HEK293 (cell line): ENCODE measurements at regions not wholly inside any gene's neighbourhood (a gene's known extent, or its start where the extent isn't known, plus 50 kb on each side); places are given as distances from the start of the nearest gene placed in this dataset.

Source experiments
- OVOL3 ChIP-seq: fragments of 450-650 bp; formaldehyde crosslinking; IDR thresholded peaks from 2 replicates; pipeline ENCODE4 v1.5.1; 2016; ENCODE audit warnings: missing biosample characterization, missing genetic modification characterization
- SCRT1 ChIP-seq: fragments of 450-650 bp; formaldehyde crosslinking; IDR thresholded peaks from 2 replicates; pipeline ENCODE4 v1.5.1; 2016; ENCODE audit warnings: missing biosample characterization, missing genetic modification characterization, borderline replicate concordance
- SCRT2 ChIP-seq: fragments of 450-650 bp; formaldehyde crosslinking; IDR thresholded peaks from 2 replicates; pipeline ENCODE4 v1.5.1; 2016; ENCODE audit warnings: missing biosample characterization, missing genetic modification characterization
- SP7 ChIP-seq: fragments of 450-650 bp; formaldehyde crosslinking; IDR thresholded peaks from 2 replicates; pipeline ENCODE4 v1.5.1; 2016; ENCODE audit warnings: missing biosample characterization, missing genetic modification characterization
- TSHZ1 ChIP-seq: fragments of 450-650 bp; formaldehyde crosslinking; IDR thresholded peaks from 2 replicates; pipeline ENCODE4 v1.5.1; 2016; ENCODE audit warnings: missing biosample characterization, missing genetic modification characterization, borderline replicate concordance
- YY2 ChIP-seq: fragments of 450-650 bp; formaldehyde crosslinking; IDR thresholded peaks from 2 replicates; pipeline ENCODE4 v1.5.1; 2016; ENCODE audit warnings: missing biosample characterization, missing genetic modification characterization
- ZBTB1 ChIP-seq: fragments of 450-650 bp; formaldehyde crosslinking; IDR thresholded peaks from 2 replicates; pipeline ENCODE4 v1.5.1; 2016; ENCODE audit warnings: missing biosample characterization, missing genetic modification characterization
- ZBTB17 ChIP-seq: fragments of 450-650 bp; formaldehyde crosslinking; IDR thresholded peaks from 2 replicates; pipeline ENCODE4 v1.5.1; 2016; ENCODE audit warnings: missing biosample characterization, missing genetic modification characterization
- ZBTB8A ChIP-seq: fragments of 450-650 bp; formaldehyde crosslinking; IDR thresholded peaks from 2 replicates; pipeline ENCODE4 v1.5.1; 2016; ENCODE audit warnings: missing biosample characterization, missing genetic modification characterization
- ZNF16 ChIP-seq: fragments of 450-650 bp; formaldehyde crosslinking; IDR thresholded peaks from 2 replicates; pipeline ENCODE4 v1.5.1; 2016; ENCODE audit warnings: low read depth, missing biosample characterization, missing genetic modification characterization
- ZNF175 ChIP-seq: fragments of 450-650 bp; formaldehyde crosslinking; IDR thresholded peaks from 2 replicates; pipeline ENCODE4 v1.5.1; 2016; ENCODE audit warnings: missing biosample characterization, missing genetic modification characterization
- ZNF266 ChIP-seq: fragments of 450-650 bp; formaldehyde crosslinking; IDR thresholded peaks from 2 replicates; pipeline ENCODE4 v1.5.1; 2016; ENCODE audit warnings: missing biosample characterization, missing genetic modification characterization, low read depth
- ZNF274 ChIP-seq, 2 experiments: fragments of 200-500 bp in 1 of 2; fragments of 450-650 bp in 1 of 2; sonication (Bioruptor generic) in 1 of 2; formaldehyde crosslinking in 1 of 2; IDR thresholded peaks; 2 replicates each; pipeline versions ENCODE4 v1.5.1 to v1.6.1; 2014 to 2016; ENCODE audit warnings: borderline replicate concordance in 1 of 2, inconsistent platforms in 1 of 2, low read length in 1 of 2, missing biosample characterization in 1 of 2, missing genetic modification characterization in 1 of 2
- ZNF302 ChIP-seq: fragments of 450-650 bp; formaldehyde crosslinking; IDR thresholded peaks from 2 replicates; pipeline ENCODE4 v1.5.1; 2016; ENCODE audit warnings: missing biosample characterization, missing genetic modification characterization, low read depth
- ZNF341 ChIP-seq: fragments of 450-650 bp; formaldehyde crosslinking; IDR thresholded peaks from 2 replicates; pipeline ENCODE4; 2016; ENCODE audit warnings: low read depth, missing biosample characterization, missing genetic modification characterization
- ZNF473 ChIP-seq: fragments of 450-650 bp; formaldehyde crosslinking; IDR thresholded peaks from 2 replicates; pipeline ENCODE4 v1.5.1; 2017; ENCODE audit warnings: missing biosample characterization, missing genetic modification characterization
- ZNF596 ChIP-seq: fragments of 450-650 bp; IDR thresholded peaks from 2 replicates; pipeline ENCODE4 v1.5.0; 2018; ENCODE audit warnings: missing biosample characterization, mild to moderate bottlenecking, missing genetic modification characterization, moderate library complexity
- ZNF791 ChIP-seq: fragments of 450-650 bp; formaldehyde crosslinking; IDR thresholded peaks from 2 replicates; pipeline ENCODE4 v1.5.1; 2016; ENCODE audit warnings: missing biosample characterization, missing genetic modification characterization
- ZXDB ChIP-seq: fragments of 450-650 bp; formaldehyde crosslinking; IDR thresholded peaks from 2 replicates; pipeline ENCODE4 v1.5.1; 2016; ENCODE audit warnings: missing biosample characterization, missing genetic modification characterization
- TF ChIP-seq, protein P1 (sequence below): fragments of 450-650 bp; formaldehyde crosslinking; IDR thresholded peaks from 2 replicates; pipeline ENCODE4 v1.5.1; 2016; ENCODE audit warnings: missing biosample characterization, missing genetic modification characterization
- TF ChIP-seq, protein P2 (sequence below): fragments of 450-650 bp; formaldehyde crosslinking; IDR thresholded peaks from 2 replicates; pipeline ENCODE4 v1.5.1; 2016; ENCODE audit warnings: missing biosample characterization, missing genetic modification characterization
- TF ChIP-seq, protein P3 (sequence below): fragments of 450-650 bp; formaldehyde crosslinking; optimal IDR thresholded peaks from 2 replicates; pipeline ENCODE3; 2016; ENCODE audit warnings: missing biosample characterization, mild to moderate bottlenecking, missing genetic modification characterization
- TF ChIP-seq, protein P4 (sequence below): fragments of 450-650 bp; formaldehyde crosslinking; IDR thresholded peaks from 2 replicates; pipeline ENCODE4 v1.5.1; 2016; ENCODE audit warnings: missing biosample characterization, missing genetic modification characterization
- TF ChIP-seq, protein P5 (sequence below): fragments of 450-650 bp; formaldehyde crosslinking; IDR thresholded peaks from 2 replicates; pipeline ENCODE4 v1.5.1; 2016; ENCODE audit warnings: missing biosample characterization, missing genetic modification characterization
- TF ChIP-seq, protein P6 (sequence below): fragments of 450-650 bp; formaldehyde crosslinking; IDR thresholded peaks from 2 replicates; pipeline ENCODE4; 2016; ENCODE audit warnings: missing biosample characterization, missing genetic modification characterization

GRCh38 chr9:21549251-21549765 is 67.2 kb upstream of the IFNE start (continued):
- TF ChIP-seq, protein P1, sequence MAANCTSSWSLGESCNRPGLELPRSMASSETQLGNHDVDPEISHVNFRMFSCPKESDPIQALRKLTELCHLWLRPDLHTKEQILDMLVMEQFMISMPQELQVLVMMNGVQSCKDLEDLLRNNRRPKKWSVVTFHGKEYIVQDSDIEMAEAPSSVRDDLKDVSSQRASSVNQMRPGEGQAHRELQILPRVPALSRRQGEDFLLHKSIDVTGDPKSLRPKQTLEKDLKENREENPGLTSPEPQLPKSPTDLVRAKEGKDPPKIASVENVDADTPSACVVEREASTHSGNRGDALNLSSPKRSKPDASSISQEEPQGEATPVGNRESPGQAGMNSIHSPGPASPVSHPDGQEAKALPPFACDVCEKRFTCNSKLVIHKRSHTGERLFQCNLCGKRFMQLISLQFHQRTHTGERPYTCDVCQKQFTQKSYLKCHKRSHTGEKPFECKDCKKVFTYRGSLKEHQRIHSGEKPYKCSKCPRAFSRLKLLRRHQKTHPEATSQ (tag by site-specific recombination), result no peak
- TF ChIP-seq, protein P2, sequence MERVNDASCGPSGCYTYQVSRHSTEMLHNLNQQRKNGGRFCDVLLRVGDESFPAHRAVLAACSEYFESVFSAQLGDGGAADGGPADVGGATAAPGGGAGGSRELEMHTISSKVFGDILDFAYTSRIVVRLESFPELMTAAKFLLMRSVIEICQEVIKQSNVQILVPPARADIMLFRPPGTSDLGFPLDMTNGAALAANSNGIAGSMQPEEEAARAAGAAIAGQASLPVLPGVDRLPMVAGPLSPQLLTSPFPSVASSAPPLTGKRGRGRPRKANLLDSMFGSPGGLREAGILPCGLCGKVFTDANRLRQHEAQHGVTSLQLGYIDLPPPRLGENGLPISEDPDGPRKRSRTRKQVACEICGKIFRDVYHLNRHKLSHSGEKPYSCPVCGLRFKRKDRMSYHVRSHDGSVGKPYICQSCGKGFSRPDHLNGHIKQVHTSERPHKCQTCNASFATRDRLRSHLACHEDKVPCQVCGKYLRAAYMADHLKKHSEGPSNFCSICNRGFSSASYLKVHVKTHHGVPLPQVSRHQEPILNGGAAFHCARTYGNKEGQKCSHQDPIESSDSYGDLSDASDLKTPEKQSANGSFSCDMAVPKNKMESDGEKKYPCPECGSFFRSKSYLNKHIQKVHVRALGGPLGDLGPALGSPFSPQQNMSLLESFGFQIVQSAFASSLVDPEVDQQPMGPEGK (tag by site-specific recombination), result peak; percentile 57; the same call in 1 of the 2 replicates
- TF ChIP-seq ZNF596 (0 out of 2 replicates have a peak, but pooled peaks have one; percentile 14), SCRT2 (tag by site-specific recombination) (peak; percentile 61), ZNF16 (tag by site-specific recombination) (no peak), ZNF341 (tag by site-specific recombination) (no peak), SP7 (peak; percentile 86), ZNF175 (tag by site-specific recombination) (no peak), ZNF274 (IDR thresholded peaks at IDR 0.05; ENCODE audit: low read length) (no peak), ZNF274 (tag by site-specific recombination; IDR thresholded peaks at IDR 0.05; ENCODE audit: borderline replicate concordance) (no peak), ZBTB8A (peak; percentile 38; the same call in 1 of the 2 replicates), SCRT1 (tag by site-specific recombination) (no peak), TSHZ1 (0 out of 2 replicates have a peak, but pooled peaks have one; percentile 7), ZNF791 (tag by site-specific recombination) (no peak), ZNF302 (tag by site-specific recombination) (0 out of 2 replicates have a peak, but pooled peaks have one; percentile 44), ZBTB1 (no peak), YY2 (tag by site-specific recombination) (no peak), ZNF266 (tag by site-specific recombination) (no peak), ZBTB17 (tag by site-specific recombination) (peak; percentile 50; the same call in 1 of the 2 replicates), ZNF473 (tag by site-specific recombination) (no peak), ZXDB (peak; percentile 74), OVOL3 (tag by site-specific recombination) (0 out of 2 replicates have a peak, but pooled peaks have one; percentile 14)
- TF ChIP-seq, protein P3, sequence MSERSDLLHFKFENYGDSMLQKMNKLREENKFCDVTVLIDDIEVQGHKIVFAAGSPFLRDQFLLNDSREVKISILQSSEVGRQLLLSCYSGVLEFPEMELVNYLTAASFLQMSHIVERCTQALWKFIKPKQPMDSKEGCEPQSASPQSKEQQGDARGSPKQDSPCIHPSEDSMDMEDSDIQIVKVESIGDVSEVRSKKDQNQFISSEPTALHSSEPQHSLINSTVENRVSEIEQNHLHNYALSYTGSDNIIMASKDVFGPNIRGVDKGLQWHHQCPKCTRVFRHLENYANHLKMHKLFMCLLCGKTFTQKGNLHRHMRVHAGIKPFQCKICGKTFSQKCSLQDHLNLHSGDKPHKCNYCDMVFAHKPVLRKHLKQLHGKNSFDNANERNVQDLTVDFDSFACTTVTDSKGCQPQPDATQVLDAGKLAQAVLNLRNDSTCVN (tag by site-specific recombination), result no peak
- TF ChIP-seq, protein P4, sequence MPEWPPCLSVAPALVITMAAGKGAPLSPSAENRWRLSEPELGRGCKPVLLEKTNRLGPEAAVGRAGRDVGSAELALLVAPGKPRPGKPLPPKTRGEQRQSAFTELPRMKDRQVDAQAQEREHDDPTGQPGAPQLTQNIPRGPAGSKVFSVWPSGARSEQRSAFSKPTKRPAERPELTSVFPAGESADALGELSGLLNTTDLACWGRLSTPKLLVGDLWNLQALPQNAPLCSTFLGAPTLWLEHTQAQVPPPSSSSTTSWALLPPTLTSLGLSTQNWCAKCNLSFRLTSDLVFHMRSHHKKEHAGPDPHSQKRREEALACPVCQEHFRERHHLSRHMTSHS, result no peak
- TF ChIP-seq, protein P5, sequence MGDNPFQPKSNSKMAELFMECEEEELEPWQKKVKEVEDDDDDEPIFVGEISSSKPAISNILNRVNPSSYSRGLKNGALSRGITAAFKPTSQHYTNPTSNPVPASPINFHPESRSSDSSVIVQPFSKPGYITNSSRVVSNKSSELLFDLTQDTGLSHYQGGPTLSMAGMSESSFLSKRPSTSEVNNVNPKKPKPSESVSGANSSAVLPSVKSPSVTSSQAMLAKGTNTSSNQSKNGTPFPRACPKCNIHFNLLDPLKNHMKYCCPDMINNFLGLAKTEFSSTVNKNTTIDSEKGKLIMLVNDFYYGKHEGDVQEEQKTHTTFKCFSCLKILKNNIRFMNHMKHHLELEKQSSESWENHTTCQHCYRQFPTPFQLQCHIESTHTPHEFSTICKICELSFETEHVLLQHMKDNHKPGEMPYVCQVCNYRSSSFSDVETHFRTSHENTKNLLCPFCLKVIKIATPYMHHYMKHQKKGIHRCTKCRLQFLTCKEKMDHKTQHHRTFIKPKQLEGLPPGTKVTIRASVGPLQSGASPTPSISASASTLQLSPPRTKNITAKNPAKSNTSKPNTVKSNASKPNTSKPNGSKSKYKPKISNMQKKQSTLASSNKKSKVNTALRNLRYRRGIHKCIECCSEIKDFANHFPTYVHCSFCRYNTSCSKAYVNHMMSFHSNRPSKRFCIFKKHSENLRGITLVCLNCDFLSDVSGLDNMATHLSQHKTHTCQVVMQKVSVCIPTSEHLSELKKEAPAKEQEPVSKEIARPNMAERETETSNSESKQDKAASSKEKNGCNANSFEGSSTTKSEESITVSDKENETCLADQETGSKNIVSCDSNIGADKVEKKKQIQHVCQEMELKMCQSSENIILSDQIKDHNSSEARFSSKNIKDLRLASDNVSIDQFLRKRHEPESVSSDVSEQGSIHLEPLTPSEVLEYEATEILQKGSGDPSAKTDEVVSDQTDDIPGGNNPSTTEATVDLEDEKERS, result no peak
- TF ChIP-seq, protein P6, sequence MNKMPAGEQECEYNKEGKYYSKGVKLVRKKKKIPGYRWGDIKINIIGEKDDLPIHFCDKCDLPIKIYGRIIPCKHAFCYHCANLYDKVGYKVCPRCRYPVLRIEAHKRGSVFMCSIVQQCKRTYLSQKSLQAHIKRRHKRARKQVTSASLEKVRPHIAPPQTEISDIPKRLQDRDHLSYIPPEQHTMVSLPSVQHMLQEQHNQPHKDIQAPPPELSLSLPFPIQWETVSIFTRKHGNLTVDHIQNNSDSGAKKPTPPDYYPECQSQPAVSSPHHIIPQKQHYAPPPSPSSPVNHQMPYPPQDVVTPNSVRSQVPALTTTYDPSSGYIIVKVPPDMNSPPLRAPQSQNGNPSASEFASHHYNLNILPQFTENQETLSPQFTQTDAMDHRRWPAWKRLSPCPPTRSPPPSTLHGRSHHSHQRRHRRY, result no peak
